NCI-H2107 treated with DMSO at 0.1 percent for 48 hours (cell line): ENCODE measurements at regions not wholly inside any gene's neighbourhood (a gene's known extent, or its start where the extent isn't known, plus 50 kb on each side); places are given as distances from the start of the nearest gene placed in this dataset.

Experiments
- DNase-seq: peaks from one replicate; lab custom pipeline; 2025; ENCODE audit not compliant: unreplicated experiment; lab: John Stamatoyannopoulos, UW

GRCh38 chr18:43635397-43635796, 358.1 kb upstream of the SYT4 start:
- DNase-seq = no peak

GRCh38 chr18:43642727-43643330, 365.5 kb upstream of the SYT4 start:
- no peak for DNase-seq

- no peak for DNase-seq
Measured at GRCh38 chr18:43648002-43648401, 370.7 kb upstream of the SYT4 start.

- no peak for DNase-seq
Measured at GRCh38 chr18:43649649-43650357, 372.5 kb upstream of the SYT4 start.

GRCh38 chr18:43650426-43650825, 373.1 kb upstream of the SYT4 start:
- DNase-seq = no peak

- DNase-seq = no peak
Measured at GRCh38 chr18:43651057-43651456, 373.8 kb upstream of the SYT4 start.

GRCh38 chr18:43656547-43656946, 379.3 kb upstream of the SYT4 start:
- no peak for DNase-seq

- peak; percentile 75 for DNase-seq
Measured at GRCh38 chr18:43661570-43661969, 384.3 kb upstream of the SYT4 start.

- DNase-seq = no peak
Measured at GRCh38 chr18:43662657-43663056, 385.4 kb upstream of the SYT4 start.

GRCh38 chr18:43663159-43663558, 385.9 kb upstream of the SYT4 start:
- no peak for DNase-seq

- DNase-seq = no peak
Measured at GRCh38 chr18:43664487-43665008, 387.3 kb upstream of the SYT4 start.

- DNase-seq = no peak
Measured at GRCh38 chr18:43665105-43665788, 388.0 kb upstream of the SYT4 start.

- no peak for DNase-seq
Measured at GRCh38 chr18:43668866-43669265, 391.6 kb upstream of the SYT4 start.

- DNase-seq = no peak
Measured at GRCh38 chr18:43671431-43671830, 394.1 kb upstream of the SYT4 start.

- DNase-seq = no peak
Measured at GRCh38 chr18:43680096-43680495, 402.8 kb upstream of the SYT4 start.

- no peak for DNase-seq
Measured at GRCh38 chr18:43681661-43682060, 404.4 kb upstream of the SYT4 start.

GRCh38 chr18:43682196-43682595, 404.9 kb upstream of the SYT4 start:
- DNase-seq = no peak

GRCh38 chr18:43686709-43687108, 409.4 kb upstream of the SYT4 start:
- no peak for DNase-seq

- no peak for DNase-seq
Measured at GRCh38 chr18:43692099-43692690, 414.9 kb upstream of the SYT4 start.

- DNase-seq = no peak
Measured at GRCh38 chr18:43702399-43702798, 425.1 kb upstream of the SYT4 start.

- no peak for DNase-seq
Measured at GRCh38 chr18:43703050-43703449, 425.8 kb upstream of the SYT4 start.

GRCh38 chr18:43705850-43706249, 428.6 kb upstream of the SYT4 start:
- DNase-seq = no peak
